Heart left ventricle (tissue), 16 donors: ENCODE measurements at regions not wholly inside any gene's neighbourhood (a gene's known extent, or its start where the extent isn't known, plus 50 kb on each side); places are given as distances from the start of the nearest gene placed in this dataset.

Experiments
- ATAC-seq, 4 donors: fragments of 200-7000 bp; cut with Tn5 transposase; one replicate each; pipeline ENCODE4 v1.9.1; 2020 to 2022; ENCODE audit warnings: moderate library complexity in 4 of 4, mild to moderate bottlenecking in 3 of 4, moderate number of reproducible peaks in 1 of 4
- DNase-seq, 5 donors: peaks; one replicate each; pipeline ENCODE4 v3.0.0-alpha.2; 2020
- H3K27ac ChIP-seq, 12 donors: fragments of 200-600 bp; sonication (generic) in 4 of 12; one replicate each; pipeline versions ENCODE4 v1.5.0 to v1.8.0; 2016 to 2022; ENCODE audit warnings: mild to moderate bottlenecking in 2 of 12
- H3K27me3 ChIP-seq, 9 donors: fragments of 200-600 bp; sonication (generic) in 2 of 9; one replicate each; pipeline versions ENCODE4 v1.5.1 to v1.8.0; 2016 to 2022; ENCODE audit warnings: mild to moderate bottlenecking in 3 of 9
- H3K36me3 ChIP-seq, 9 donors: fragments of 200-600 bp; sonication (generic) in 2 of 9; one replicate each; pipeline versions ENCODE4 v1.5.0 to v1.8.0; 2018 to 2022; ENCODE audit warnings: mild to moderate bottlenecking in 2 of 9
- H3K4me1 ChIP-seq, 12 donors: fragments of 200-600 bp; sonication (generic) in 4 of 12; one replicate each; pipeline versions ENCODE4 v1.5.0 to v1.8.0; 2016 to 2022; ENCODE audit warnings: mild to moderate bottlenecking in 3 of 12
- H3K4me3 ChIP-seq, 12 donors: fragments of 200-600 bp; sonication (generic) in 4 of 12; one replicate each; pipeline versions ENCODE4 v1.5.0 to v1.8.0; 2017 to 2022; ENCODE audit warnings: mild to moderate bottlenecking in 9 of 12, moderate library complexity in 4 of 12
- H3K9me3 ChIP-seq, 12 donors: fragments of 200-600 bp; sonication (generic) in 4 of 12; one replicate each; pipeline versions ENCODE4 v1.5.0 to v1.8.0; 2016 to 2022; ENCODE audit warnings: mild to moderate bottlenecking in 1 of 12
- POLR2A ChIP-seq, 2 donors: fragments of 450-650 bp; IDR thresholded peaks; one replicate each; pipeline ENCODE4 v1.6.1; 2017; ENCODE audit warnings: antibody characterized with exemption in 2 of 2, mild to moderate bottlenecking in 2 of 2, moderate library complexity in 2 of 2
- WGBS, 4 donors: extraction: QIAGEN DNeasy Blood & Tissue Kit in 2 of 4; methylation state at CpG; one replicate each; pipeline versions ENCODE4 v1.1.5 to v1.1.7; 2013 to 2018; 5-methylcytosine and 5-hydroxymethylcytosine counted together
- intact Hi-C, 10 donors: fragments of 100-400 bp; cut with DNase I; formaldehyde crosslinking; loops; one replicate each; pipeline versions ENCODE4 v1.11.1 to v1.14.2; 2022
- TF ChIP-seq, protein P1 (sequence below), 12 donors: fragments of 200-600 bp; sonication (generic) in 4 of 12; IDR thresholded peaks; one replicate each; pipeline versions ENCODE4 v1.5.0 to v1.8.0; 2018 to 2022; ENCODE audit warnings: antibody characterized with exemption in 12 of 12, mild to moderate bottlenecking in 5 of 12
- donor health status: ischemic (EF 13 %, LVEDD 7.1; RV severe dilation, severe dysfunction).
- donor health status: healthy with polysubstance abuse.
- donor health status: DM: no; HTN: yes; CAD: no.
- donor health status: DM: no; HTN: no; CAD: no.
- donor health status: ischemic (EF 25% LVEDD 6.9; RV normal size, moderate dysfunction).
- donor health status: ischemic (EF 25% LVEDD 5.7; RV mildly dilated, moderate dysfunction).
- donor health status: healthy.
- donor health status: DM: yes; HTN: yes; CAD: no.
- donor health status: ischemic (EF 35%, LVEDD 5.7; RV mildly dilated, moderate dysfunction).
- donor health status: nonischemic (EF 11% LVEDD 7.7; RV severe dilation, severe dysfunction).
- donor health status: DM: yes; HTN: yes; CAD: no.
- donor health status: PGD.
- donor health status: ischemic (EF 29% LVEDD 5.4; RV normal size, mild dysfunction).
- donor health status: nonischemic (EF 23%, LVEDD 6.1; RV moderate dilation, normal function).

DNA sequence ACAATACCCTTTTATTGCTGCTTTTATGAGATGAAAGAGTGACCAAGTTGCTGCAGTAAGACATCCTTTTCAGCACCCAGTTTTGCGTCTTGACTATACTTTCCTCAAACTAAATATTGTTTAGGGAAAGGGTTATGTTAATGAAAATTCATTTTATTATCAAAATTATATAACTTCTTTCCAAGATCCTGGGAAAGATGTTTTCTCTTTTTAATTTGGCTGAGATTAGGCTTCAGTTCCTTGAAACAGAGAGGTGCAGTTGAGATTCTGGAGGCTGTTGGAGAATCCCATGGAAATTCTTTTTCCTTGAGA is 91.6 kb upstream of the KCNA3 start:
- intact Hi-C loops = loop anchor here in 8 of 10 donors (1.0 to 5.0 kb wide), 4 partner anchors 135 to 149 kb away; no protein-coding TSS in a partner anchor
- Histone ChIP-seq H3K9me3 (no peaks in the 10 kb centered on the region), H3K27ac (no peak overlapping the region), H3K27me3 (peaks cover 0 to 24% (median under 1%) of the 10 kb centered on the region in 9 donors), H3K36me3 (no peaks in the 10 kb centered on the region), H3K4me1 (peaks cover 0 to 4% (median 0%) of the 10 kb centered on the region in 12 donors), H3K4me3 (no peak overlapping the region)
- TF ChIP-seq POLR2A (IDR thresholded peaks at IDR 0.05) = no peak
- TF ChIP-seq, protein P1, sequence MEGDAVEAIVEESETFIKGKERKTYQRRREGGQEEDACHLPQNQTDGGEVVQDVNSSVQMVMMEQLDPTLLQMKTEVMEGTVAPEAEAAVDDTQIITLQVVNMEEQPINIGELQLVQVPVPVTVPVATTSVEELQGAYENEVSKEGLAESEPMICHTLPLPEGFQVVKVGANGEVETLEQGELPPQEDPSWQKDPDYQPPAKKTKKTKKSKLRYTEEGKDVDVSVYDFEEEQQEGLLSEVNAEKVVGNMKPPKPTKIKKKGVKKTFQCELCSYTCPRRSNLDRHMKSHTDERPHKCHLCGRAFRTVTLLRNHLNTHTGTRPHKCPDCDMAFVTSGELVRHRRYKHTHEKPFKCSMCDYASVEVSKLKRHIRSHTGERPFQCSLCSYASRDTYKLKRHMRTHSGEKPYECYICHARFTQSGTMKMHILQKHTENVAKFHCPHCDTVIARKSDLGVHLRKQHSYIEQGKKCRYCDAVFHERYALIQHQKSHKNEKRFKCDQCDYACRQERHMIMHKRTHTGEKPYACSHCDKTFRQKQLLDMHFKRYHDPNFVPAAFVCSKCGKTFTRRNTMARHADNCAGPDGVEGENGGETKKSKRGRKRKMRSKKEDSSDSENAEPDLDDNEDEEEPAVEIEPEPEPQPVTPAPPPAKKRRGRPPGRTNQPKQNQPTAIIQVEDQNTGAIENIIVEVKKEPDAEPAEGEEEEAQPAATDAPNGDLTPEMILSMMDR (IDR thresholded peaks at IDR 0.05) = peak in 1 of 12 donors; percentile 19
- WGBS, 4 donors = 2 to 19% (median 9%) methylated on average over 1 of the region's 1 CpG
- ATAC-seq = no peak
- no peak for DNase-seq

DNA sequence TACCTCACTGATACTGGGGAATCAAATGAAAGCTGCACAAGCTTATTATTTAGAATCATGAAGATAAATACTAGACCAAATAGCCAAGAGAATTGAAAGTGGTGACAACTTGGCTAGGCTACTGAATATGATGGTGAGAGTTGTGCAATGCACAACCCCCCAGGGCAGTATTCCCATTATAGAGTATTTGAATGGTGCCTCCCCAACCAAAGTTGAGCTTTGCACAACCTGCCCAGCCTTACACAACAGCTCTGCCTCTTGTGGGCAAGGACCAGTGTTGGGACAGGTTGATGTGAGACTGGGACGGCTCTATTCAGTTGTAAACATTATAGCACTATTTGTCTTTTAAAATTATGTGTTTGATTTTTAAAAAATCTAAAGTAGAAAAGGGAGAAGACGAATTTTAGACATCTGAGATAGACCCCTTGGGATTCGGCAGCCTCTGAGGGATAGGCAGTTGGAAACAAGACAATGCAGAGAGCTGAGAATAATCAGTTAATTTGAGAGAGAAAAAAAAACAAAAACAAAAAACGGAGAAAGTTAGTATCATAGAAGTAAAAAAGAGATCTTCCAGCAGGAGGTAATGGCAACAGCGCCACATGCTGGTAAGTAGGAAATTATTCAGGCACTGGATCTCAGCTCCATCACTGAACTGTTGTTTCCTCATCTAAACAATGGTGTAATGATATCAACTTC is 91.0 kb upstream of the KCNA3 start:
- intact Hi-C loops = loop anchor here (1.0 to 5.0 kb wide), 4 partner anchors 134 to 148 kb away; no protein-coding TSS in a partner anchor
- Histone ChIP-seq H3K27ac (no peak overlapping the region), H3K27me3 (peaks cover 0 to 27% (median 4%) of the 10 kb centered on the region in 9 donors), H3K4me1 (peaks cover 0 to 4% (median 0%) of the 10 kb centered on the region in 12 donors), H3K4me3 (no peak overlapping the region), H3K9me3 (no peaks in the 10 kb centered on the region), H3K36me3 (no peaks in the 10 kb centered on the region)
- WGBS, 4 donors = 15 to 18% (median 17%) methylated on average over 5 of the region's 5 CpGs
- ATAC-seq (peak in 2 of 4 donors; percentile 53 to 65), DNase-seq (peak in 3 of 5 donors; percentile 27 to 42 (median 32))
- TF ChIP-seq, protein P1 (IDR thresholded peaks at IDR 0.05) = peak; percentile 68 to 91 (median 84)
- TF ChIP-seq POLR2A (IDR thresholded peaks at IDR 0.05) = no peak

- Histone ChIP-seq H3K27ac (no peak overlapping the region), H3K9me3 (no peaks in the 10 kb centered on the region), H3K36me3 (no peaks in the 10 kb centered on the region), H3K27me3 (peaks cover 0 to 29% (median 10%) of the 10 kb centered on the region in 9 donors), H3K4me1 (peaks cover 0 to 4% (median 0%) of the 10 kb centered on the region in 12 donors), H3K4me3 (no peak overlapping the region)
- TF ChIP-seq, protein P1 (IDR thresholded peaks at IDR 0.05) = no peak
- TF ChIP-seq POLR2A (IDR thresholded peaks at IDR 0.05) = no peak
- DNase-seq = no peak
- 65 to 74% (median 67%) methylated on average over 4 of the region's 4 CpGs for WGBS, 4 donors
- intact Hi-C loops = no loop called here
- no peak for ATAC-seq
These were observed 88.4 kb upstream of the KCNA3 start for GRCh38 chr1:110763149-110763548.

DNA sequence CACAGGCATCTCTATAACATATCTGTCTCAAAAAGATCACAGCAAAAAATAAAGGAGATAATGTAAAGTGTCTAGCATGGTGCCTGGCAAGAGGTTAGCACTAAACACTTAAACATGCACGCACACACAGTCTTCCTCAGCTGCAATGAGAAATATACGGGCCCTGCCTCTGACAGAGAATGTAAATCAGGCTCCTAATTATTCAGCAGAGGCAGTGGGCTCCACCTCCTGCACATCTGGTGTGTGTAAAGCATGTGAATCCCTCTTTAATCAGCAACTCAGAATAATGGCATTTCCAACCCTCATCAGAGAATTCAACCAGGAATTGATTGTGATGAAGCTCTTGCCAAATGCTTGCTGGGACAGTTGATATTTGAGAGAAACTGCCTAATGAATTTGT is 85.6 kb upstream of the KCNA3 start:
- H3K4me3 ChIP-seq = no peak overlapping the region
- no peaks in the 10 kb centered on the region for H3K36me3 ChIP-seq
- peaks cover 0 to 35% (median 10%) of the 10 kb centered on the region in 9 donors for H3K27me3 ChIP-seq
- H3K9me3 ChIP-seq = no peaks in the 10 kb centered on the region
- TF ChIP-seq POLR2A (IDR thresholded peaks at IDR 0.05) = no peak
- TF ChIP-seq, protein P1 (IDR thresholded peaks at IDR 0.05) = no peak
- WGBS, 4 donors = 49 to 64% (median 62%) methylated on average over 2 of the region's 2 CpGs
- intact Hi-C loops = no loop called here
- DNase-seq (no peak), ATAC-seq (no peak)
- H3K27ac ChIP-seq = no peak overlapping the region
- peaks cover 0 to 3% (median 0%) of the 10 kb centered on the region in 12 donors for H3K4me1 ChIP-seq
